Memory B cell (primary cell): ENCODE measurements at regions not wholly inside any gene's neighbourhood (a gene's known extent, or its start where the extent isn't known, plus 50 kb on each side); places are given as distances from the start of the nearest gene placed in this dataset.
"Not testable (repeated sequence)": the region's sequence is repeated elsewhere in the genome, so short reads cannot be mapped to it uniquely, and the experiment has no call there.

Source experiments
- ATAC-seq: fragments of 150-1000 bp; cut with Tn5 transposase; 2 replicates; pipeline ENCODE4 v1.10.0; 2021; ENCODE audit warnings: low read depth, mild to moderate bottlenecking, moderate library complexity
- DNase-seq, 2 donors: peaks; one replicate each; pipeline ENCODE4 v3.0.0; 2022; ENCODE audit warnings: low spot score in 2 of 2
- H3K27ac Mint-ChIP-seq: one replicate; pipeline ENCODE4 v1.8.0; 2022; ENCODE audit warnings: mild to moderate bottlenecking, moderate library complexity, mixed read lengths
- H3K27me3 Mint-ChIP-seq: one replicate; pipeline ENCODE4 v1.8.0; 2022; ENCODE audit warnings: mixed read lengths
- H3K36me3 Mint-ChIP-seq: one replicate; pipeline ENCODE4 v1.8.0; 2022; ENCODE audit warnings: mild to moderate bottlenecking, mixed read lengths
- H3K4me1 Mint-ChIP-seq: one replicate; pipeline ENCODE4 v1.8.0; 2022; ENCODE audit warnings: mixed read lengths
- H3K4me3 Mint-ChIP-seq: one replicate; pipeline ENCODE4 v1.8.0; 2022; ENCODE audit warnings: mild to moderate bottlenecking, moderate library complexity, mixed read lengths
- H3K9me3 Mint-ChIP-seq: one replicate; pipeline ENCODE4 v1.8.0; 2022; ENCODE audit warnings: mixed read lengths

DNA sequence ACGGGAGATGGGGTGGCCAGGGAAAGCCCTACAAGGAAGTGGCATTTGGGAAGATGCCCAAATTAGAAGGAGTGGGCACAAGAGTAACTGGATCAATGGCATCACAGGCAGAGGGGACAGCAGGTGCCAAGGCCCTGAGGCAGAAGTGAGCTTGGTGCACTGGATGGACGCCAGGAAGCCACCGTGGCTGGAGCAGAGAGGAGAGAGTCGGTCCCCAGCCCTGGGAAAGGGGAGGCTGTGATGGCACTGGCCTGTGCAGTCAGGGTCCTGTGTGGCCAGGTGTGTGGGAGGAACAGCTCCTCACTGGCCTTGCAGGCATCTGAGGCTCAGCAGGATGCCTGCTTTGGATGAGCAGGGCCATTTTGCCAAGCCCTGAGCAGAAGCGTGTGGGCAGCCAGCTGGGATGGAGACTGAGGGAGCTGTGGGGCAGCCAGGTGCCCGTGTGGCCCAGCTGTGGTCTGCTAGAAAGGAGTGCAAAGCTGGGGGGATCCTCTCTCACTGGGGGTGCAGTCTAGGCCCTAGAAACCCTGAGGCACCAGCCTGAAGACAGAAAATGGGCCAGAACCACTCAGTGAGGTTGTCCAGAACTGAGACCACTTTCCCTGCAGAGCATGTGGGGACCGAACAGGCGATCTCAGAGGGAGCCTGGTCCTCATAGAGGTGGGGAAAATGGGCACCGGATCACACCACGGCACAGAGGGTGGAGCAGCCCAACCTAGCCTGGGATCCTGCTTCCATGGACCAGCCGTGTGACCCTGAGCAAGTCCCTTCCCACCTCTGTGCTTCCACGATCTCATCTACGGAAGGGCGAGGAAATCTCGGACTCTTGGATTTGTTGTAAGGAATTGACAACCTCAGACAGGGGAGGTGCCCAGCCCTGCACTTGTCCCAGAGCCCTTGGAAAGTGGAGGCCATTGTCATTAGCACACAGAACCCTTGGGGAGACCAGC, 78.6 kb upstream of the RTL6 start:
- no peak overlapping the region for H3K27ac Mint-ChIP-seq
- peaks cover 16% of the 10 kb centered on the region for H3K27me3 Mint-ChIP-seq
- peaks cover 2% of the 10 kb centered on the region for H3K36me3 Mint-ChIP-seq
- no peaks in the 10 kb centered on the region for H3K4me1 Mint-ChIP-seq
- H3K9me3 Mint-ChIP-seq, result peaks cover 6% of the 10 kb centered on the region
- no peak for DNase-seq
- no peak overlapping the region for H3K4me3 Mint-ChIP-seq
- no peak for ATAC-seq

DNA sequence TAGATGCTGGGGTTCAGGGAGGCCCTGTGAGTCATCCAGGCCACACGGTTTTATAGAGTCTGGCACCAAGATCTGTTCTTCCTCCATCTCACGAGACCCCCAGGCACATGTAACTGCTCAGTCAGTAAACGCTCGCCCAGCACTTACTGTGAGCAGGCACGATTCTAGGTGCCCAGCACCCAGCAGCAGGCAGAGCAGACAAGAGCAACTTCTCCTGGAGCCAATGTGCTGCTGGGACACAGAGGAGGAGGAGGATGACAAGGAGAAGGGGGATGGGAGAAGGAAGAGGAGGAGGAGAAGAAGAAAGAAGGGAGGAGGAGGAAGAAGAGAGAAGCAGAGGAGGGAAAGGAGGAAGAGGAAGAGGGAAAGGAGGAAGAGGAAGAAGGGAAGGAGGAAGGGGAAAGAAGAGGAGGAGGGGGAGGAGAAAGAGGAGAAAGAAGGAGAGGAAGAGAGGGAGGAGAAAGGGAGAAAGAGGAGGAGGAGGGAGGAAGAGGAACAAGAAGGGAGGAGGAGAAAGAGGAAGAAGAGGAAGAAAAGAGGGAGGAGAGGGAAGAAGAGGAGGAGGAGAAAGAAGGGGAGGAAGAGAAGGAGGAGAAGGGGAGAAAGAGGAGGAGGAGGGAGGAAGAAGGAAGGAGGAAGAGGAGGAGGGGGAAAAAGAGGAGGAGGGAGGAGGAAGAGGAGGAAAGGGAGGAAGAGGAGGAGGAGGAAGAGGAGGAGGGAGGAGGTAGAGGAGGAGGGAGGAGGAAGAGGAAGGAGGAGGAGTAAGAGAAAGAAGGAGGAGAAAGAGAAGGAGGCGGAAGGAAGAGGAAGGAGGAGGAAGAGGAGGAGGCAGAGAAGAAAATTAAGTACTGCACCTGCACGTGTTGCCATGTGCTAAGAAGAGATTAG, 77.6 kb upstream of the RTL6 start:
- peaks cover 2% of the 10 kb centered on the region for H3K36me3 Mint-ChIP-seq
- peaks cover 6% of the 10 kb centered on the region for H3K9me3 Mint-ChIP-seq
- ATAC-seq (no peak), DNase-seq (no peak)
- H3K4me1 Mint-ChIP-seq, result no peaks in the 10 kb centered on the region
- no peak overlapping the region for H3K27ac Mint-ChIP-seq
- H3K4me3 Mint-ChIP-seq, result no peak overlapping the region
- H3K27me3 Mint-ChIP-seq, result peaks cover 14% of the 10 kb centered on the region

DNA sequence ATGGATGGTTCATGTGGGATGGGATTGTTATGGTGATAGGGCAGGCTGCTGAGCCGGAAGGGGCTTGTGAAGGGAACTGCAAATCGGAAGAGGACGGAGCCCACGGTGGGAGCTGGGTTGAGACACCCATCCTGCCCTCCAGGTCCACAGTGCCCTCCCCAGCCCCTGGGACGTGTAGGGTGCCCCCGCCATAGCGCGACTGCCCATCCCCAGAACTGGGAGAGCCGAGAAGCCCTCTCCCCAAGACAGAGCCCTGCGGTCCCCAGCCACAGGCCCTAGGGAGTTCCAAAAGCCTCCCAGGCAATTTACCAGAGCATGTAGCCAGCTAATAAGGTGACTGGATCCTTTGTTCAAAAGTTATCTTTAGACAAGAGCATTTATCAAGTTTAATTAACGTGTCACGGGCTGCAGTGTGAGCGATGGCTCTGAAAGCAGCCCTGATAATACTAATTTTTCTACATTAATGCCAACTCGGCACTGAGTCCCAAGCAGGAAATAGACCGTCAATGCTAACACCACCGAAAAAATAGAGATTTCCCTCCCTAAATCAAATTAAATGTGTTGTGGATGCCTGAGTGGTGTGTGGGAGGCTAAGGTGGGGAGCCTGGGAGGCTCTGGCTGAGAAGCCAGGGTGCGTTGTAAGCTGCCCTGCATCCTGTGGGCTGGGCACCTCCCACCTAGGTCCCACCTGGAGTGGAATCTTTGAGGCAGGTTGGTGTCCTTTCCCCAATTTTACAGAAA, 76.8 kb upstream of the RTL6 start:
- Mint-ChIP-seq H3K27ac (no peak overlapping the region), H3K27me3 (peaks cover 15% of the 10 kb centered on the region), H3K4me3 (no peak overlapping the region), H3K4me1 (no peaks in the 10 kb centered on the region), H3K36me3 (peaks cover 2% of the 10 kb centered on the region), H3K9me3 (peaks cover 6% of the 10 kb centered on the region)
- no peak for DNase-seq
- ATAC-seq, result no peak

DNA sequence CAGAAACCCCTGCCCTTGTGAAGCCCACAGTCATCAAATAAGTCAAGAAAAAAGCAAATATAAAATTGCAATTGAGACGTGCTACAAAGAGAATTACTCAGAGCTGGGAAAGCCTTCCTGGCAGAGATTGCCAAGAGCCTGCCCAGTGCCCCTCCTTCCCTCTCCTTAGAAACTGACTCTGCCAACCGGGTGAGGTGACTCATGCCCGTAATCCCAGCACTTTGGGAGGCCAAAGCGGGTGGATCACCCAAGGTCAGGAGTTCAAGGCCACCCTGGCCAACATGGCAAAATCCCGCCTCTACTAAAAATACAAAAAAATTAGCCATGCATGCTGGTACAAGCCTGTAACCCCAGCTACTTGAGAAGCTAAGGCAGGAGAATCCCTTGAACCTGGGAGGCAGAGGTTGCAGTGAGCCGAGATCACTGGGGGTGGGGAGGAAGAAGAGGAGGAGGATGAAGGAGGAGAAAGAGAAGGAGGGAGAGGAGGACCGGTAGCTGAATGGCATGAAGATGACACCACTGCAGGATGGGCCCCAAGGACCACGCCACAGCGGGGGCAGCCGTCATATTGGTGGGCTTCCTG, 76.1 kb upstream of the RTL6 start:
- peaks cover 2% of the 10 kb centered on the region for H3K36me3 Mint-ChIP-seq
- no peak overlapping the region for H3K27ac Mint-ChIP-seq
- DNase-seq, result no peak
- no peak overlapping the region for H3K4me3 Mint-ChIP-seq
- H3K9me3 Mint-ChIP-seq, result peaks cover 6% of the 10 kb centered on the region
- H3K4me1 Mint-ChIP-seq, result no peaks in the 10 kb centered on the region
- peaks cover 15% of the 10 kb centered on the region for H3K27me3 Mint-ChIP-seq
- no peak for ATAC-seq

DNA sequence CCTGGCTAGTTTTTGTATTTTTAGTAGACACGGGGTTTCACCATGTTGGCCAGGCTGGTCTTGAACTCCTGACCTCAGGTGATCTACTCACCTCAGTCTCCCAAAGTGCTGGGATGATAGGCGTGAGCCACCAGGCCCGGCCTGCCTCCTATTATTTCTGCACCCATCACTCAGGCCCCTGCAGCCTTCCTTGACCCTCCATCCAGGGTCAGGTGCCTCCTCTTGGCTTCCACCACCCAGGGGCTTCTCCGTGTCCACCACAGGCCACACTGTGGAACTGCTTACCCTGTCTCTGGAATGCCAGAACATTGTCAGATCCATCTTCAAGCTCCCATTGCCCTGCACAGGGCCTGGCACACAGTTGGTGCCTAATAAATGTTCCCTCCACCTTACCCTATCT, 75.4 kb upstream of the RTL6 start:
- Mint-ChIP-seq H3K27me3 (peaks cover 14% of the 10 kb centered on the region), H3K36me3 (peaks cover 2% of the 10 kb centered on the region), H3K4me1 (no peaks in the 10 kb centered on the region), H3K4me3 (no peak overlapping the region), H3K27ac (no peak overlapping the region), H3K9me3 (peaks cover 4% of the 10 kb centered on the region)
- no peak for ATAC-seq
- no peak for DNase-seq

DNA sequence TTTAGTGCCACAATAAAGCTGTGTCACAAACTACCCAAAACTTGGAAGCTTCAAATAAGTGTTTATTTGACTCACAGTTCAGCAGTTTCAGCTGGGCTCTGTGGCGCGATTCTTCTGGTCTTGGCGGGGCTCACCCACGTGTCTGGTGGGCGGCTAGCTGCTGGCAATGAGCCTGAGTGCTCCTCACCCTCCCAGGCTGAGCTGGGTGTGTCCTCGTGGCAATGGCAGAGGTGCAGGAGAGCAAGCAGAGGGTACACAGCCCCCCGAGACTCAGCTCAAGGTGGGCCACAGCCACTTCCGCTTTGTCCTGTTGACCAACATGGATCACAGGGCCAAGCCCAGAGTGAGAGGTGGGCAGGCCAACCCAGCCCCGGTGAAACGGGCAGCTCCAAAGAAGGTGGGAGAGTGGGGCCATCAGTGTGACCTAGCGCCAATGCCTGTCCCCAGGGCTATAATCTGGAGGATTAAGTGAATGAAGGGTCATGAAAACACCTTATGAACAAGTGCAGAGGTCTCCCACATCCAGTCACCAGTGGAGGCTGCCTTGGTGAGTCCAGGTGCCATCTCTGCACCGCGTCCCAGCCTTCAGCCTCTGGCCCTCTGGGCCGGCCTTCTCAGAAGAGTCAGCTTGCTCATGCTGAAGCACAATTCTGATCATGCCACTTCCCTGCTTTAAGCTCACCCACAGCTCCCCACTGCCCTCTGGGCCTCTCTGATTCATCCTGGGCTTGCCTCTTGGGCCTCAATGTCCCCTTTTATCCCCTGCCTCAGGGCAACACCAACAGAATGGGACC, 74.6 kb upstream of the RTL6 start:
- Mint-ChIP-seq H3K4me1 (no peaks in the 10 kb centered on the region), H3K36me3 (peaks cover 2% of the 10 kb centered on the region), H3K9me3 (peaks cover 4% of the 10 kb centered on the region), H3K27ac (no peak overlapping the region), H3K27me3 (peaks cover 17% of the 10 kb centered on the region), H3K4me3 (no peak overlapping the region)
- ATAC-seq (no peak), DNase-seq (no peak)

DNA sequence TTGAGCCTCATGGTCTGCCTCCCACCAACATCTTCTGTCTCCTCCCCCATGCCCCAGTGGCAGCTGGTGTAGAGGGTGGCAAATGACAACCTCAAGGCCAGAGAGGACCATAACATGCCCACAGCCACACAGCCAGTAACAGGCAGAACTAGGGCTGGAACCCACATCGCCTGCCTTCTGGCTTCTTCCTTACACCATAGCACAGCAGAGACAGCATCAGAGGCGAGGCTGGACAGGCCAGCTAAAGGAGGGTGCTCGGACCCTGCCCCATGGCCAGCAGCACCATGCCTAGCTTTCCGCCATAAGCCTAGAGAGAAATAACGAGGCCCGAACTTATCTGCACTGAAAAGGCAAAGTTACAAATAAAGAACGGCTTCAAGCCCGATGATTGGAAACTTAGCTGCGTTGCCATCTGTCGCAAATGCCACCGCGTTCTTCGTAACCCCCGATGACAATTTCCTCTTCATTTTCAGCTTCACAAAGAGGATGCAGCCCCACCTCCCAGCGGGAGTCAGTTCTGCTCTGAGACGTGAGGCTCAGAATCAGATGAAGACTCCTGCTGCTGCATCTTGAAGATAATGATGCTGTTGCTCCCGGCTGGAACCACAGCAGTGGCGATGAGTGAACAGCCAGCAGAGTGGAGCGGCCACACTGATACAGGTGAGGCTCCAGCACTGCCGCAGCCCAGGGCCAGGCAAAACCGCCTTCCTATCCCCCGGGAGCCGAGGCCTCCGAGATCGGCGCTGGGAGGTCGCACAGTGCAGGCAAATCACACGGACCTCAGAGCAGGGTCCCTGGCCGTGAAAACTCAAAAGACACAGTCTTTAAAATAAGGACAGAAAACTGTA, 73.8 kb upstream of the RTL6 start:
- Mint-ChIP-seq H3K4me3 (no peak overlapping the region), H3K27ac (no peak overlapping the region), H3K4me1 (no peaks in the 10 kb centered on the region), H3K36me3 (peaks cover 2% of the 10 kb centered on the region), H3K9me3 (peaks cover 4% of the 10 kb centered on the region), H3K27me3 (peaks cover 15% of the 10 kb centered on the region)
- ATAC-seq, result no peak
- no peak for DNase-seq

DNA sequence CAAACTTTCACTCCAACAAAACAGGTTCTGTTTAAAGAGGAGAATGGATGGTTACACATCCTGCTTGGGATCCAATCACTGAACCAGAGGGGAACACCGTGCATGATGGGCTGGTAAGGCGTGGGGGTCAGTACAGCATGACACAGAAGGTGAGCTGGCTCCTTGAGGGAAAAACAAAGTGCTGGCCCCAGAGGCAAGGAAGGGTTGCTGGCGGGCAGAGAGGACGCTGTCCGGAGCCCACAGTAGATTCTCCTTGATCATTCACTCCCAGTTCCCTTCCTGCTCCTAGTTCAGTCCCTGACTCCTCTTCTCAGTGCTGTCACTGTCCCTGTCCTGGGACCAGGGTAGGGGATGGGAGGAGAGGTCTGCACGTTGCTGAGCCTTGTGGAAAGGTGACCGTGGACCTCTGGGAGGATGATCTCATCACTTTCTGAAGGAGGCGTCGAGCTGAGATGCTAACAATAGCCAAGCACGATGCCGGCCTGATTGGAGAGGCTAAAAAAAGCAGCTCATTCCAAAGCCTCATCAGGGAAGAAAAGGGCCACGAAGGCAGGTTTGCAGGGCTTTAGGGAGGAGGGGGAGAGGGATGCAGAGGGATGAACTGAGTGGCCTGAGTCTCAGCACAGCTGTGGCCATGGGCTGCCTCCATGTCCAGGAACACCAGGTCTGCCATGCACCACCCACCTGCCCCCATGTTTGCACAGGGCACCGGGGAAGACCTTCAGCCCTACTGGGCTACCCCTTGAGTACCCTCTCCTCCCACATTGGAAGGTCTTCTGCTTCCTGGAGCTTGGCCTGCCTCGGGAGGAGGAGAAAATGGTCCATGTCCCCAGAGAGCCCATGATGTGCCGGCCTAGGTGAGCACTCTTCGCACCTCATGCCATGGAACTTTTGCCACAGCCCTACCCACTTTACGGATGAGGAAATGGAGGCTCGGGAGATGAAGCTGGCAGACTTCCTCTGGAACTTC, 72.7 kb upstream of the RTL6 start:
- peaks cover 11% of the 10 kb centered on the region for H3K27me3 Mint-ChIP-seq
- H3K4me3 Mint-ChIP-seq, result no peak overlapping the region
- peaks cover 5% of the 10 kb centered on the region for H3K9me3 Mint-ChIP-seq
- no peak for DNase-seq
- no peak overlapping the region for H3K27ac Mint-ChIP-seq
- peaks cover 2% of the 10 kb centered on the region for H3K36me3 Mint-ChIP-seq
- no peak for ATAC-seq
- no peaks in the 10 kb centered on the region for H3K4me1 Mint-ChIP-seq

DNA sequence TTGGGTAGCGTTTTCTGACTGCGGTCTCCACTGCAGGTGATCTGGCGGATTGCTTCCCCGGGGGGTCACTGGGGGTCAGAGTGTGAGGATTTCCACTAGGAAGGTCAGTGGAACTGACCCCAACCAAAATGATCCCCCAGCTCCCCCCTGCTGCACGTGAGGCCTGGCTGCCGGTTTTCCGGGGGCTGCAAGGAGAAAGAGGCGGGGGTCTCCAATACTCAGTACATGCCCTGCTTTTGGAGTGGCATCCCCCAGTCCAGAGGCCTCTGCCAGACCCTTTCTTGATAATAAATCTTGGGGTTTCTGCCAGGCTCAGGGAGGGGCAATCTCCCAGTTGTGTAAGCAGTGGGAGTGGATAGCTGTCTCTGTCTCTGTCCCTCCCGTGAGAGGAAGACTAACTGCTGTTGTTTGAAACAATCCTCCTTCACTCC, 71.5 kb upstream of the RTL6 start:
- DNase-seq (no peak), ATAC-seq (no peak)
- no peaks in the 10 kb centered on the region for H3K4me1 Mint-ChIP-seq
- peaks cover 7% of the 10 kb centered on the region for H3K27me3 Mint-ChIP-seq
- no peak overlapping the region for H3K4me3 Mint-ChIP-seq
- no peak overlapping the region for H3K27ac Mint-ChIP-seq
- peaks cover 5% of the 10 kb centered on the region for H3K9me3 Mint-ChIP-seq
- no peaks in the 10 kb centered on the region for H3K36me3 Mint-ChIP-seq

DNA sequence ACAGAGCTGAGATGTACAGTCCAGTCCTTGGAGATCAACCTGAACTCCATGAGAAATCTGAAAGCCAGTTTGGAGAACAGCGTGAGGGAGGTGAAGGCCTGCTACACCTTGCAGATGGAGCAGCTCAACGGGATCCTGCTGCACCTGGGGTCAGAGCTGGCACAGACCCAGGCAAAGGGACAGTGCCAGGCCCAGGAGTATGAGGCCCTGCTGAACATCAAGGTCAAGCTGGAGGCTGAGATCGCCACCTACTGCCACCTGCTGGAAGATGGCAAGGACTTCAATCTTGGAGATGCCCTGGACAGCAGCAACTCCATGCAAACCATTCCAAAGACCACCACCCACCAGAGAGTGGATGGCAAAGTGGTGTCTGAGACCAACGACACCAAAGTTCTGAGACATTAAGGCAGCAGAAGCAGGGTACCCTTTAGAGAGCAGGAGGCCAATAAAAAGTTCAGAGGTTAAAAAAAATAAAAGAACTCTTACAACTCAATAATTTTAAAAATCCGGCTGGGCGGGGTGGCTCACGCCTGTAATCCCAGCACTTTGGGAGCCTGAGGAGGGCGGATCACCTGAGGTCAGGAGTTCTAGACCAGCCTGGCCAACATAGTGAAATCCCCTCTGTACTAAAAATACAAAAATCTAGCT, 69.9 kb upstream of the RTL6 start:
- H3K27ac Mint-ChIP-seq, result no peak overlapping the region
- H3K4me1 Mint-ChIP-seq, result no peaks in the 10 kb centered on the region
- H3K27me3 Mint-ChIP-seq, result peaks cover 9% of the 10 kb centered on the region
- no peak for ATAC-seq
- no peak for DNase-seq
- peaks cover 13% of the 10 kb centered on the region for H3K9me3 Mint-ChIP-seq
- H3K36me3 Mint-ChIP-seq, result peaks cover 2% of the 10 kb centered on the region
- no peak overlapping the region for H3K4me3 Mint-ChIP-seq

DNA sequence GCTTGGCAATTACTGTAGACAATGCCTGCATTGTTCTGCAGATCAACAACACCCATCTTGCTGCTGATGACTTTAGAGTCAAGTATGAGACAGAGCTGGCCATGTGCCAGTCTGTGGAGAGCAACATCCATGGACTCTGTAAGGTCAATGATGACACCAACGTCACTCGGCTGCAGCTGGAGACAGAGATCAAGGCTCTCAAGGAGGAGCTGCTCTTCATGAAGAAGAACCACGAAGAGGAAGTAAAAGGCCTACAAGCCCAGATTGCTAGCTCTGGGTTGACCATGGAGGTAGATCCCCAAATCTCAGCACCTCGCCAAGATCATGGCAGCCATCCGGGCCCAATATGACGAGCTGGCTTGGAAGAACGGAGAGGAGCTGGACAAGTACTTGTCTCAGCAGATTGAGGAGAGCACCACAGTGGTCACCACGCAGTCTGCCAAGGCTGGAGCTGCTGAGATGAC, 69.4 kb upstream of the RTL6 start:
- not testable (repeated sequence) for H3K4me1 Mint-ChIP-seq, H3K4me3 Mint-ChIP-seq, H3K36me3 Mint-ChIP-seq, H3K27me3 Mint-ChIP-seq, H3K27ac Mint-ChIP-seq, DNase-seq, ATAC-seq
- peaks cover 13% of the 10 kb centered on the region for H3K9me3 Mint-ChIP-seq
